GM19328 (cell line): ENCODE measurements at regions not wholly inside any gene's neighbourhood (a gene's known extent, or its start where the extent isn't known, plus 50 kb on each side); places are given as distances from the start of the nearest gene placed in this dataset.

Experiments
- ATAC-seq: cut with Tn5 transposase; IDR thresholded peaks from one replicate; pipeline ENCODE4 v1.9.1; 2021; ENCODE audit warnings: mild to moderate bottlenecking, moderate library complexity; ENCODE audit not compliant: unreplicated experiment

DNA sequence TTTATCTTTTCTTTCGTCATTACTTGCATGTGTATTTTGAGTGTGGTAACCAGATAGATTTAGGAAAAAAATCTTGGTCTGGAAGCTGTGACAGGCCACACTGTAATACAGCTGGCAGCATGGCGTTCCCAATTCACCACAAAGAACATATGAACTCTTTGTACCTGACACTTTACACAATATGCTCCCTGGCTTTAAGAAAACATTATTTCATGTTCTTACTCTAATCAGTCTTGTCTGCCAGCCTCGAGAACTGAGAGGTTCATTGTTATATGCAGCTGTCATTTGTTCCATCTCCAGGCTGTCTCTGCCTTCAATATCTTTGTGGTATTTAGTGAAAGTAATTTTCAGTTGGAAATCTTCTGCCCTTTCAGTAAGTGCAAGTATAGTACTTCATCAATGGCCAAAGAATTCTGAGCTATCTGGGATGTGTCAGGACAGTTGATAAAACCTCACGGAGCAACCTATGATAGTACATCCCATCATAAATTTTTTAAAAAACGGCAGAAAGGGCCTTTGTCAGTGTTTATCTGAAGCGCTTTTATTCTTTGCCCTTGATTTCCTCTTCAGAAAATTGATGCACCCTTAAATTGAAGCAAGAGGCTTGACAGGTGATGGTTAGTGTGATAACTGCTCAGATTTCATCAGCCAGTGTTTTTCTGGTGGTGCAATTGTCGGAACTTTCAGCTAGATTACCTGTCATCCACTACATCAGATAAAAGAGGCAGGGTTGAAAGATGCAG, 146.3 kb upstream of the SP8 start:
- no peak for ATAC-seq

DNA sequence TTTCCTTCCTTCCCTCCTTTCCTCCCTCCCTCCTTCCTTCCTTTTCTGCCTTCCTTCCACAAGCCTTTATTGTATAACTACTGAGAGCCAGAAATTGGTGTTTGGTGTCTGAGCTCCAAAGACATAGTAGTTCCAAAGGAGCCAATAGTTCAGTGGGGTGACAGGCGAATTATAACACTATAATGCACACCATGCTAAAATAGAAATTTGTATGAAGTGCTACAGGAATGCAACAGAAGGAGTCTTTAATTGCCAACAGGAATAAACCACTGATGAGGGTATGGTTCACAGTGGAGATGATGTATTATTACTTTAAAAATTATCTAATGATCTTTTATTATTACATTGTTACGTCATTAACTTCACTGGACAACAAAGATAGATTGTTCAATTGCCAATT, 158.8 kb upstream of the SP8 start:
- no peak for ATAC-seq

DNA sequence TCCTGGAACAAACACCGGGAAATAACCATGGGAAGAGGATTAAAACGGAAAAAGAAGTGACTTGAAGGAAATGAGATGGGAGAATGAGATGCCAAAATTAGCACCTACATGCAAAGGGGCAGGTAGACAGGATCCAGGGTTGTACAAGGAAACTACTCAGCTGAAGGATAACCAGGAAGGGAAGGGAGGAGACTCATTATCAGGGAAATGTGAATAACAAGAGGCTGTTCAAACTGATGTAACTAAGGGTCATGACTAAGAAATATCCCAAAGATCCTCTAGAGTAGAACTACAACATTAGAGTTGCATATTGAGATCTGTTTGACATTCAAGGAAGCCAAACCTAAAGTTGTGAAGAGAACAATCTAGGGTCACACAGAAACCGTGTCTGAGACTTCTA, 166.2 kb upstream of the SP8 start:
- ATAC-seq = no peak

DNA sequence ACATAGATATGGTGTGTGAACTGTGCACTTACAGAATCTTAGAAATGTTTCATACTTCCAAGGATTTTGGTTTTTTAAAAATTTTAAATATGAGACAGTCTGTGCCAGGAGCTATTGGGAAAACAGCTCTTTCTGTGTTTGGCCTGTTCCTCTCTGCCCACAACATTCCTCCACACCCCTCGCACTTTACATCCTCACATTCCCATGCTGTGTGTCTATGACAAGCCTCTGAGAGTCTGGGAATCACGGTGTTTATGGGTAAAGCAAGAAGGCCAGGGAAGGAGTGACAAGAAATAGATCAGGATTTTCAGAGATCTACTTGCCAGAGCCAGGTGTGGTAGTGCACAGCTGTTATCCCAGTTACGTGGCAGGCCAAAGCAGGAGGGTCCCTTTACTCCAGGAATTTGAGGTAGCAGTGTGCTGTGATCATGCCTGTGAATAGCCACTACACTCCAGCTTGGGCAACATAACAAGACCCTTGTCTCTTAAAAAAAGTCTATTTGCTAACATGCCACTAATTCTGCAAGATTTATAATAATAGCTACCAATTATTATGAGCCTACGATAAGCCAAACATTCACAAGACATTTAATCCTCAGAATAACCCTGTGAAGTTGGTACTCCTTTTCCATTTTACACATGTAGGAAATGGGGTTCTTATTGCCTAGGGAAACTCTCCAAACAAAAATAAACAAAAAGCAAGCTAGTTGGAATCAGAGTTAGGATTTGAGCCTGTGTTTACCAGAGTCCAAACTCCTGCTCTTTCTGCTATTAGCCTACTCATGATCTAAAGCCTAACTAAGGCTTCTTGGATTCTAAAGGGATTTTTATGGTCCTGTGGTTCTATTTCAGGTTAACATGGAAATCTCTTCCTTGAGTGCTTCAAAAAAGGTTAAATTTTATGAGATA, 168.3 kb upstream of the SP8 start:
- ATAC-seq = no peak

DNA sequence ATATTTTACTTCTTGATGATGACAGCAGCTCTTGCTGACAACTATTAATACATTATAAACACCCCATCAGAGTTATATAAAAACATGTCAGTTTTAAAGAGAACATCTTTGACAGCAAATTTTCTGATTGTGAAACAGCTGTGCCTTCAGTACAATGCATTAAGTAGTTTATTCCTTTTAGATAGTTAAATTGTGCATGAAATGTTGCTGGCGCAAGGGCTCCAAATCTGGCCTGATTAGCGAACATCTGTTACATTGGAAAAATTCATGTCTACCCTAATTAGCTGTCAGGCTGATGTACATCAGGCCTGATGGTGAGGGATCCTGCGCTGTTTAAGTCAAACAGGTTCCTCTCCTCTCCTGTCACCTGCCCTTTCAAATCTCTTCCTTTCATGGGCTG, 171.9 kb upstream of the SP8 start:
- no peak for ATAC-seq

DNA sequence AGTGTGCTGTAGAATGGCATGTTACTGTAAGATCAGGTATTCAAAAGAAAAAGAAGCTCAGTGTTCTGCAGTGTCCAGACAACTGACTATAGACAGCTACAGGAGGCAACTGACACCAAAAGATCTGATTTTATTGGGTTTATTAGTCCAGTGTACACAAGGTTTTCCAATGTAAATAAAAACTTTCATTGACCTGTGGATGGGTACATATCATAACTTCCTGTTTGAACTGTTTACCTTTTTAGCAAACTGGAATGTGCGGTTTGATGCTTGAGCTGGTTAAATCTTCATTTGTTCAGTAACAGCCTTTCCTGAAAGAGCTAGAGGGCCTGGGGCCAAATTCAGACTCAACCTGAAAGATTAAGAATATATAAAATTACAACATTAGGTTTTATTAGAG, 172.6 kb upstream of the SP8 start:
- no peak for ATAC-seq

DNA sequence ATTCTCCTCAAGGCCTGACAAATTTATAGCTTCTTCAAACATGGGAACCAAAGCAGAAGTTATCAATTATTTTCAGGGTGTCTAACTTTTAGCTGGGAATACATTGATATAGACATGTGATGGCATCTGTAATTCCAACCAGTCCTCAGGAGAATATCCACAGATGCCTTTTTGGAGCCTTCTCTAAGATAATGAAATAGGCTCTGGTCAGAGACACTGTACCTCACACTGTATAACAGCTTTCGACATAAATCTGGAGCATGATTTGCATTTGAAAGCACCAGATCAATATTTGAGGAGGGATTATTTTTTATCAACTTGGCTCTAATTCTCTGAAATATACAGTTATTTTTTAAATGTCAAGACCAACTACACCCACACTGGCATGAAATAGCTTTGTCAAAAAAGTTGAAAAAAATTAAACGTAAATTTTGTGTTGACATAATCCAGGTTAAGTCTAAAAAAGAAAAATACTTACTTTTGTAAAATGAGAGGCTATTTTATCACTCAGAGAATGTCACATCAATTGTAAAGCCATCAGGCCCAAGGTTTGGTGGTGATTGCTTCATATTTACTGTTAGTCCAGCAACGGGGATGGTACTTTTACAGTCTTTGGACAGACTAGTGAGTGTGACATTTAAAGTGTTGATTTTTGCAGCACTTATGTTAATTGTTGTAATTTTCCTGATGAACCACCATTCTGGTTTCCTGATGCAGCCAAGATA, 177.0 kb upstream of the SP8 start:
- no peak for ATAC-seq

DNA sequence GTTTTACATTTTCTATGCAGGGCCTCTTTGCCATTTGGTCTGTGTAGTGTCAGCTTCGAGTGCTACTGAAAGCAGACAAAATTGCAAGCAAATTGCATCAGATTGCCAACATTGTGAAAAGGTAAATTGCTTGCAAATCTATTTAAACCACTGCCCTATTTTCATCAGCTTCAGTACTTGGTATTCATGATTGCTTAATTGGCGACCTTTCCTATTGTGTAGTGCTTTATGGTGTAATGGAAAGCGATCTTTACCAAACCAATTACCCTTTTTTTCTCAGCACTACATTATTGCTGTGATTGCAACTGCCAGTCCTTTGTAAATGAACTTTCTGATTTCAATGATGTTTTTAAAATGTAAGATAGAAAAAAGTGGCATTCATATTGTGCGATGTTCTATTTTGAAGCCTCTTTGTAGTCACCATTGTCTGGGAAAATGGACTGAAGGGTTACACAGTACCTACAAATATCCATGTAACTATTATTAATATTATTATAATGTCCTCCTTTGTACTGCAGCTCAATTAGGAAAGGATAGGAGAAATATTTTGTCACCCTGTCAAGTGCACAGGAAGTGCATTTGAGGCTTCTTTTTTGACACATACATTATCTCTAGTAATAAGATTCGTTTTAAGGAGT, 177.7 kb upstream of the SP8 start:
- no peak for ATAC-seq

DNA sequence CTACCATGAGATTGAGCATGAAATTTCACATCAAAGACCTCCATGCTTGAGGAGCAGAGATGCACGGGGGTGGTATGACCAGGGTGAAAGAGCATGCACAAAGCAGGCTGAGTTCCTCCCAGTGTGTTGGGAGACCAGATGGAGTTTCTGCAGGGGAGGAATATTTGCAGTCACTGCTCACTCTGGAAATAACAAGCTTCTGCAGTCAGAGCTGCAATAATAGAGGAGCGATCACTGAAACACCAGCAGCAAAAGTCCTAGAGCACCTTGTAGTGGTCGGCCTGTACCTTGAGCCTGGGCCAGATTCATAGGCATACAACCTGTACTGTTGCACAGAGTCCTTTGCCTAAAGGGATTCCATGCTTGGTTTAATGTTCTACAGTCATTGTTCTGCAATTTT, 184.5 kb upstream of the SP8 start:
- no peak for ATAC-seq

DNA sequence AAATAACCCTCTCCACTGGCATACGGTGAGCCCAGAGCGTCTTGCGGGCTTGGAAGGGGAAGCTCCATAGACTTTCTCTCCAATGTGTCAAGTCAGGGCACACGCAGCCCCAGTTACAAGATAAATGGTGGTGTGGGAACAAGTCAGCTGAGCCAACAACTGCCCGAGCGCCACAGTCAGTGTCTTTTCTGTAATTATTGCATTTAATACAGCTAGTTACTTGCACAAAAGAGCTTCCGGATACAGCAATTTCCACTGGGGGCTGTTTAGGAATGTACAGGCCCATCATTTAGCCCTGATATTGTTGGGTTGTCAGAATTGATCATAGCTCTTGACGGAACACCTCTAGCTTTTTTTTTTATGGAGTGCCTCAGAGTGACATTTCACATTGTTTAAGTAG, 193.5 kb upstream of the SP8 start:
- ATAC-seq = no peak

DNA sequence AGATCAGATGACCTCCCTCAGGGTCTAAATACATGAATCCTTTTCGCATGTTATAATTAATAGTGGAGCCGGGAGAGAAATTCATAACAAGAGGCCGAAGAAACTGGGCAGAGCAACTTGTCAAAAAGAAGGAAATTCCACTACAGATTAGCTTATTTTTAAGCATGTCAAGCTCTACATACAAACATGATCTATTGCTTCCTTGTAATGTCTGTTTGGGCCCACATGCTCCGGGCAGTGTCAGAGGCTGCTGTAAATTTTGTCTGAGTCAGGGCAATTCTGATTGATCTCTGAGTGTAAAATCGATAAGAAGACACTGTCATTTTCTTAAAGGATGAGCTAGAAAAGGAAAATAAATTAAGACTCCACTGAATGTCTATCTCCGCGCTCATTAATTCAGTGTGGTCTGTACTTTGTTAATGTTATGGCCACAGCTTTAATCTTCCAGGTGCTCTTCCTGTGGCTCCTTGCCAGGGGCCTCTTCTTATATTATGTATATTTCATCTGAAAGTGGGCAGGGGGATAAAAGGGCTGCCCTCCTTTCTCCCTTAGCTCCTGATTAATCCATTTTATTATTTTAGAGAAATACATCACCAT, 194.1 kb upstream of the SP8 start:
- ATAC-seq = no peak

DNA sequence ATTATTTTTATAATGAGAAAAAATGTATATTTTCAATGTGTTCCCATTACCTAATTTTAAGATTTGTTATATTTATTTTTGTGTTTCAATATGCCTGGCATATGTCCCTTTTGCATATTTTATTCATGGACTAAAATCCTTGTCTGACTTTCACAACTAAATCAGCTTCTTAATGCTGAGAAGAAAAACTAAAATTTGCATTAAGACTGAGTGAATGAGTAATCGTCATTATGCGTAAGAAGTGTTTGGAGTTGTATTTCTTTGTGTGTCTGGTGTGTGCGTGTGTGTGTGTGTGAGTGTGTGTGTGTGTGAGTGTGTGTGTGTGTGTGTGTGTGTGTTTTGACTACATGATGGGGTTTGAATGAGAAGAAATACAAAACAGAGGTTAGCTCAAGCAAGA, 201.7 kb upstream of the SP8 start:
- ATAC-seq = no peak

DNA sequence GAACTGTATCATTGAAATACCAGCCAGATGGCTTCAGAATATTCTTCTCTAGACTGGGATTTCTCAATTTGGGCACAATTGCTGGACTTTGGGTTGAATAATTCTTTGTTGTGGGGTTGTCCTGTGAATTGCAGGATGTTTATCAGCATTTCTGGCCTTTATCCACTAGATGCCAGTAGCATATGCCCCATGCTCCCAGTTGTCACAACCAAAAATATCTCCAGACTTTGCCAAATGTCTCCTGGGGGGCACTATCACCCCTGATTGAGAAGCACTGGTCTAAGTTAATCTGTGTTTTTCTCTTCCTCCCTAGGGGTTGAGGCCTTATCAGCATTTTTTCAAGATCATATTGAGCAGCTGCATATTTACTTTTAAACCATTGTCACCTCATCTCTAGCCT, 204.9 kb upstream of the SP8 start:
- no peak for ATAC-seq

DNA sequence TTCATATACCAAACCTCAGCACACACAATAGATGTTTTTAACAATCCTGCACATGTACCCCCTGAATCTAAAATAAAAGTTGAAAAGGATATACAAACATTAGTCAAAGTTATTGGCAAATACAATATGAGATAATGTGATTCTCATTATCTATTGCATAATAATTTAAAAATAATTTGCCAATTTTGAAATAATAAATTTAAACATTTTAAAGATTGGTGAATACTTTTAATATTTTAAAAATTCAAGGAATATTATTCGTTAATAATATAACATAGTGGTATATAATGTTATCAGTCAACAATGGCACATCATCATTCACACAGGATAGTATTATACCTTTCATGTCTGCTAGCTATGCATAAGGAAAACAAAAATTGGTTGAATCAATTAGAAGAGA, 207.0 kb upstream of the SP8 start:
- no peak for ATAC-seq

DNA sequence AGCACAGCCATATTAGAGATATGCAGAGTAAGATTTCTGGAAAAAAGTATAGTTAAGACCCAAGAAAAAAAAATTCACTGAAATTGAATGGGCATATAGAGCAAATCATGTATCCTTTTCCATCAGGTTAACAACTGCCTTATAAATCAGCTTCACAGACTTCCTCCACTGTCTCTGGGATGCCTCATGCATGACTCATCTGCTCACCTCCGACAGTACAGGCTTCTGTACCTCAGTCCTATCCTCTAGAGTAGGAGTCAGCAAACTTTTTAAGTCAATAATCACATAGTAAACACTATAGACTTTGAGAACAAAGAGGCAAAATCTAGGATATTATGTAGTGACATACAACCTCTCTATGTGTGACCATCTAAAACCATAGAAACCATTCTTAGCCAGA, 211.6 kb upstream of the SP8 start:
- ATAC-seq = no peak

DNA sequence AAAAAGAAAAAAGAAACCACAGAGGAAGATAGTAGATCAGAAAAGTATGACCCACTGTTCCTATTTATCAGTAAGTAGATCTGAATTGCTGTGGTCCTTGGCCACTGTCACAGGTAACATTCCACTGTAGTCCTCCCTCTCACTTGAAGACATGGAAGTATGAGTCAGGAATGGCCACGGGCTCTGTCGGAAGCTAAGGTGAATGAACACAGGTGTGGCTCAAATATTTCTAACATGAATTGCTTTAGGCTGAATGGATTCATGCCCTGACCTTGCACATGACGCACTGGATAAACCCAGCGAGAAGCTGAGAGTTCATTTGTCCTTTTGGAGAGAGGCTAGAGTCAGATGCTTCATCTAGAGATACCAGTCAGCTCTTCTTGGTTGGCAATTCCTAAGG, 224.5 kb upstream of the SP8 start:
- no peak for ATAC-seq

DNA sequence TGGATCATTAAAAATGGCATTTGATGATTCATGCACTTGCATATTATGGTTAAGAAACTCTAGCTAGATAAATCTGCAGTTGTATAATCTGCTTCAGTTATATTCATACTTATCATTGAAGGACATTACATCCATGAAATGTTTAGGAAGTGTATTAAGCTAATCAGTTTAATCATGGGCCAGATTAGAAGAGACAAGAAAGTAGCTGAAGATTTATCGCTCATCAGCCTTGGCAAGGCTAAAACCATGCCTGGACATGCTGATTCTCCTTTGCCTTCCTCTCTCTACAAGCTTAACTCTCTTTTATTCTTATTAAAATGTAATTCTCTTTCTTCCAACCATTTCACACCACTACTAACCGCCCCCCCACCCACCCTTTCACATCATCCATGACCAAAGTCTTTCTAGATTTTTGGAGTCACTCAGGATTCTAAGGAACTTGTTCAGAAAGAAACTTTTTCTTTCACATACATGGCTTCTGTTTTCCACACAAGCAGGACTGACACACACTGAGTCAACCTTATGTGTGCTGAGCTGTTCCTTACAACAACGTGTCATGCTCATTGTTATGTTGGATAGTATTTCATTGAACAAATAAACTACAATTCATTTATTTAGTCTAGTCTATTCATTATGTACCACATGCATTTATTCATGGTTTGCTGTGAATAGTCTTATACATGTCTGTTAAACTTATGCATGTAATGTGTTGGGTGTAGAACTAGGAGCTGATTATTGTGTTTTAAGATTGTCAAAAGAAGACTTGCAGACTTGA, 227.3 kb upstream of the SP8 start:
- no peak for ATAC-seq

DNA sequence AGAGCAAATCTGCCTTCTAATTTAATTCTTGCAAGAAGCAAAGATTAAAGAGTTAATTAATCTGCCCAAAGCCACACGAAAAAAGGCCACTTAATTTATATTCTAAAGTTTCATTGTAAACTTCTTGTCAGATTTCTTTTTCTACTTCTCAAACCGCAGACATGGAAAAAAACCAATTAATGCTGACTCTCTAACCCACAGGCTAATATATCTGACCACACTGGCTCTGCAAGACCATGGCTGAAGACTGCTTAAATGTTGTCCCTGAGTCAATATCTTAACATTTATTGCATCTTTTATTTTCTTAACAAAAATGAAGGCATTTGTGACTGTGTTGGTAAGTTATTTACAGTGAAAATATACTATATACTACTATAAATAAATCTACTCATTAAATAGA, 234.0 kb upstream of the SP8 start:
- no peak for ATAC-seq

DNA sequence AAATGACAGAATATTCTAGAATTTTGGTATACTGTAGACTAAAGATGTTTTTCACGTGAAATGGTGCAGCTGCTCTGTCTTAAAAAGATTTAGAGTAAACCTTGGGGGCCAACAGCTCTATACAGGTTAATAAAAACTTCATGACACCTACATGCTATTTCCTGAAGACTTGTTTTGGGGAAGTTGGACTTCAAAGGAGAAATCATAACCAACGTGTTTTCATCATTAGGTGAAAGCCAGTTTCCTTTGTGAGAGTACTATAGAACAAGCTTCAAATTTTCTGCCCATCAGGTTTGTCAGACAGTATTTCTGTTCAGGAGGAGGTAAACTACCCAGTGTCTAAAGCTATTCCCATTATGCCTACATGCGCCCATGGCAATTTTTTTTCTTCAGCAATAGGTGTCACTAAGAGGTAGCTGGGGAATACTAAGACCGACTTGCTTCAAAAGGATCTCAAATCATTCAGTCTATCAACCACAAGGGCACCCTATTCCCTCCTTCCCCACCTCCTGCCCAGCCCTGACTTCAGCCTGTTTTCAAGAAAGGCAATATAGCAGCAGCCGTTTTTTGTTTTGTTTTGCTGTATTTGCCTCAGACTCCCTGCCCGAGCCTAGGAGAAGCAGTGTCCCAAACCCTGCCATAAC, 237.3 kb upstream of the SP8 start:
- no peak for ATAC-seq

DNA sequence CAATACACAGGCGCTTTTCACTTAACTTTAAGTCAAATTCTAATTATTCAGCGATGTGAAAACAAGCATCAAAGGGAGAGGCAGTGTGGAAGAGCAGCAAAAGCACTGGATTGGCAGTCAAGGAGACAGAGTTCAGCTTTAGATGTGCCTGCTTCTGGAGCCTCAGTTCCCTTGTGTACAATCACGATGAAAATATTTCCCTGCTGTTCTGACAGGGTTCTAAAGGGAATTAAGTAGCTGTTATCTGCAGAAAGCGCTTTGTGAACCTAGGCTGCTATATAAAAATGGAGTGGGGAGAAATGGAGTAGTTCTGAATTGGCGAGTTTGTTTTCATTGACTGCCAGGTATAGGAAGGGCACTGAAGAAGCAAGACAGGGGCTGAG, 237.8 kb upstream of the SP8 start:
- no peak for ATAC-seq
